NCI-H1092 (cell line): ENCODE measurements at regions not wholly inside any gene's neighbourhood (a gene's known extent, or its start where the extent isn't known, plus 50 kb on each side); places are given as distances from the start of the nearest gene placed in this dataset.
"Not testable (repeated sequence)": the region's sequence is repeated elsewhere in the genome, so short reads cannot be mapped to it uniquely, and the experiment has no call there.

Experiments
- DNase-seq: peaks from one replicate; lab custom pipeline; 2025; lab: John Stamatoyannopoulos, UW

DNA sequence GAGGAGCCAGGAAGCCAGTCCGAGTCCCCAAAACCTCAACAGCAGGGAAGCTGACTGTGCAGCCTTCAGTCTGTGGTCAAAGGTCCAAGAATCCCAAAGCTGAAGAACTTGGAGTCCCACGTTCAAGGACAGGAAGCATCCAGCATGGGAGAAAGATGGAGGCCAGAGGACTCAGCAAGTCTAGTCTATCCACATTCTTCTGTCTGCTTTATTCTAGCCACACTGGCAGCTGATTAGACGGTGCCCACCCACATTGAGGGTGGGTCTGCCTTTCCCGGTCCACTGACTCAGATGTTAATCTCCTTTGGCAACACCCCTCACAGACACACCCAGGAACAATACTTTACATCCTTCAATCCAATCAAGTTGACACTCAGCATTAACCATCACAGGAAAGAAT lies 456.5 kb upstream of the TMEM132C start:
- not testable (repeated sequence) for DNase-seq

DNA sequence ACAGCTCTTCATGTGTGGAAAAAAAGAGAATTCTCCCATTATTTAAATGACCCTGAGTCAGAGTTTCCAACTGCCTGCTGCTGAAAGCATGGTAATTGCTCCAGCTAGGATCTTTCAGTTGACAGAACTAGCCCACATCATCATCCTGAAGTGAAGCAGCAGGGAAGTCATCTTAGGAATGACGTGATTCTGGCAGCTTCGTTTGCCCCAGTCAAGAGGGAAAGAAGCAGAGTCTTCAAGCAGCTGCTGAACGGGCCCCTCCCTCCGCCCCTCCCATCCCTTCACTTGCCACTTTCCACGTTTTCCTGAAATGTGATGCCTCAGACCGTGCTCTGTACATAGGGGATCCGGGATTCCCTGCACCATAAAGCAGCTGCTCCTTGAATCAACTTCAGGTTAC lies 455.0 kb upstream of the TMEM132C start:
- no peak for DNase-seq

DNA sequence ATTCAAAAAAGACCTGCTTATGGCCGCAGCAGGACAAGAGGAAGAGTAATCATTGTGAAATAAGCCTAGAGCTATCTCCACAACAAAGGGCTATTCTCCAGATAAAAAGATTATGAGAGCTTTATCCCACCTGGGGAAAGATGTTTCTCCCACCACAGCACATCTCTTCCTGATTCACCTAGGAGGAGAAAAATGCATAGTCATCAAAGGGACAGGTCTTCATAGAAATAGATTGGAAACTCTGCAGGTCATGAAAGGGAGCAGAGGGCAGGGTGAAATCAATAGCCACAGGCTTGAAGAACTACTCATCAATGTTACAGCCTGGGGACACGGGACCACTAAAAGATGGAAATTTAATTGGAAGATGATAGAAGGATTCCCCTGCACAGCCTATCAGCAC lies 453.8 kb upstream of the TMEM132C start:
- no peak for DNase-seq

DNA sequence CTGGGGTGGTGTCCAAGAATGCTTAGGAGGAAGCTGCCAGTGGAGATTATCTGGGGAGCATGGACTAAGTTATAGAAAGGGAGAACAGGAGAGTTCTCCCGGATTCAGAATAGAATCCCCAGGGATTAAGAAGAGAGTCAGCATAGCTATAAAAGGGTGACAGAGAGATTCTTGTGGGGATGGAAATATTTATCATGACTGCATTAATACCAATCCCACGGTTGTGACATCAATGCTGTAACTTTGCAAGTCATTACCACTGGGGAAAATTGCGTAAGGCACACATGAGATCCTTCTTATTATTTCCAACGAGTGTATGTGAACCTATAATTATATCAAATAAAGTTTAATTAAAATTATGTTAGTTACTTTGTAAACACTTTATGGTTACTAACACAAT lies 447.9 kb upstream of the TMEM132C start:
- no peak for DNase-seq

DNA sequence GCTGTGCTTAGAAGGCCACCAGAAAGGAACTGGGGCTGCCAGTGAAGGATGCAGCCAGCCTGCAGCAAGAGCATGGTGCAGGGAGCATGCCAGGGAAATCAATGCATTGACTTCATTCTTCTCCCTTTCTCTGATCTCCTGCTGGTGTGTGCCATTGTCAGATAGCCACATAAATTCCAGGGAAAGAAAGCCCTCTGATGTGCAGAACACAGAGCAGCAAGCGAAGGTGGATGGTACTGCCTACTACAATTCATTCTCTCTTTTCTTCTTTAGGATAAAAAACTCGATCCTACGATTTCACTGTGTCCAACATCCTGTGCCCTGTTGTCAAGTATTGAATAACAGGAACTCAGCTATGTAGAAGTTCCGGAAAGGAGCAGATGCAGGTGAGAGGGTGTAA lies 446.7 kb upstream of the TMEM132C start:
- DNase-seq, result no peak

GRCh38 chr12:127820846-127821245 lies 446.1 kb upstream of the TMEM132C start:
- no peak for DNase-seq

GRCh38 chr12:127822809-127823411 lies 444.1 kb upstream of the TMEM132C start:
- no peak for DNase-seq

DNA sequence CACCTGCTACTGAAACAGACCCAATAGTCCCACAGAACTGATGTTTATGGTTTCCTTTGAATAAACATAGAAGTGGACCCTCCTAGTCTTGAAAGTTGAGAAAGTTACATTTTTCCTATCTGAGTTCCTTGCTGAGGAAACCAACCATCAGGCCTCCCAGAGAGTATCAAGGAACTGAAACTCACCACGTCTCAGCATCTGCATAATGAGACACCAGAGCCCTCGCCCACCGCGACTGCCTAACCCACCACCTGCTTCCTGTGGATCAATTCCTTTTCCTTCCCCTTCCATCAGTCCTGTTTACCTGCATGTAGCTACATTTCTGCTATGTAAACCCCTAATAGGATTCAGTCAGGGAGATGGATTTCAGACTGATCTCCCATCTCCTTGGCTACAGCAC lies 443.2 kb upstream of the TMEM132C start:
- DNase-seq, result no peak

GRCh38 chr12:127829281-127830064 lies 437.5 kb upstream of the TMEM132C start:
- no peak for DNase-seq

GRCh38 chr12:127830065-127830460 lies 436.9 kb upstream of the TMEM132C start:
- no peak for DNase-seq

- DNase-seq, result no peak
Observed at GRCh38 chr12:127830730-127831129, 436.2 kb upstream of the TMEM132C start.

DNA sequence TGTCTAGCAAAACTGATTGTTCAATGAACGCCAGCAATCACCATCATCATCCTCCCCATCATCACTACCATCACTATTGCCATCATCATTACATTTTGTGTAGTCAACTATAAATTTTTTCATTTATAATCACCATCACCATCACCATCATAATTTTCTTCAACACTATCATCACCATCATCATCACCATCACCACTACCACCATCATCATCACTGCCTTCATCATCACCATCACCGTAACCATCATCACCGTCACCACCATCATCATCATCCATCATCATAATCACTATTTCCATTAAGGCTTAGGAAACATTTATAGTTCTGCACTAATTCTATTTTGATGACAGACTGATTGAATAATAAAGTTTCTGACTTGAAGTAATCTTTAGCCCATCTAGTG lies 434.8 kb upstream of the TMEM132C start:
- no peak for DNase-seq

DNA sequence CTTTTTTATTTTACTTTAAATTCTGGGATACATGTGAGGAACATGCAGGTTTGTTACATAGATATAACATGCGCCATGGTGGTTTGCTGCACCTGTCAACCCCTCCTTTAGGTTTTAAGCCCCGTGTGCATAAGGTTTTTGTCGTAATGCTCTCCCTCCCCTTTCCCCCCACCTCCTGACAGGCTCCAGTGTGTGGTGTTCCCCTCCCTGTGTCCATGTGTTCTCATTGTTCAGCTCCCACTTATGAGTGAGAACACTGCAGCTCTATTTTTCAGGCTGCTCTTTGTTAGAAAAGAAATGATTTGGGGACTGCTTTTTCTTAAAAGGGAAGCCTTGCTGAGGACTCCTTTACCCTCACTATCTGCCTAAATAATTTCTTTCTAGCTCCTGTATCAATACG lies 430.2 kb upstream of the TMEM132C start:
- not testable (repeated sequence) for DNase-seq

DNA sequence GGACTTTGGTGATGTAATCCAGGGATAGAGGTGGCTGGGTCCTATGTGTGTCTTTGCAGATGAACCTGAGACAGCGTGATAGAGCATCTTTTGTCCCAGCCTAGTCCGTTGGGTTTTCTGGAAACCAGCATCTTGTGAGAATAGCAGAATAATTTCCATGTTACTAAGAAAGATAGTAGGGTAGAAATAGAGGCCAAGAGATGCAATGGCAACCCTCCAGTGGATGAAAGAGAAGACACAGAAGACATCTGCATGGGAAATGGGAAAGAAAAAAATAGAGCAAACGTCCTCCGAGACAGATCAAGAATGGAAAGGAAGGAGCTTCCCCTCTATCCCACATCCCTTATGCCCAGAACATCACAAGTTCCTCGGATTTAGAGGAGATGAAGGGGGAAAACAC lies 409.3 kb upstream of the TMEM132C start:
- DNase-seq, result no peak

- DNase-seq, result no peak
Observed at GRCh38 chr12:127860536-127860935, 406.4 kb upstream of the TMEM132C start.

DNA sequence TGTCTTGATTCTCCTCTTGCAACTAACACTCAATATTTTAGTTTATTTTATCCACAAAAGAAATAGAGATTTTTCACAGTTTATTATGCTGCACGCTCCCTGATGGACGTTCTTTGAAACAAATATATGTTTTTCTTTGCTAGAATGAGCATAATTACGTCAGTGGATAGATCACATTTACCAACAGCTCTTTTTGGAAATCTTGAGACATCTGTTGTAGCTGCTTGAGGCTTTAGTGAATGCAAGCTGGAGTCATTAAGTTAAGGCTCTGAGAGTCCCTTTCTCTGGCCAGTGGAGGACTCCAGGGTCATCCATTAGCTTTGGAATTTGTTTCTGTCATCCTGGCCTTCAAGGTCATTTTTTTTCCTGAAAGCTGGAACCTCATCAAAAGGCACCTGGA lies 405.6 kb upstream of the TMEM132C start:
- DNase-seq, result no peak

GRCh38 chr12:127873306-127873705 lies 393.7 kb upstream of the TMEM132C start:
- no peak for DNase-seq

DNA sequence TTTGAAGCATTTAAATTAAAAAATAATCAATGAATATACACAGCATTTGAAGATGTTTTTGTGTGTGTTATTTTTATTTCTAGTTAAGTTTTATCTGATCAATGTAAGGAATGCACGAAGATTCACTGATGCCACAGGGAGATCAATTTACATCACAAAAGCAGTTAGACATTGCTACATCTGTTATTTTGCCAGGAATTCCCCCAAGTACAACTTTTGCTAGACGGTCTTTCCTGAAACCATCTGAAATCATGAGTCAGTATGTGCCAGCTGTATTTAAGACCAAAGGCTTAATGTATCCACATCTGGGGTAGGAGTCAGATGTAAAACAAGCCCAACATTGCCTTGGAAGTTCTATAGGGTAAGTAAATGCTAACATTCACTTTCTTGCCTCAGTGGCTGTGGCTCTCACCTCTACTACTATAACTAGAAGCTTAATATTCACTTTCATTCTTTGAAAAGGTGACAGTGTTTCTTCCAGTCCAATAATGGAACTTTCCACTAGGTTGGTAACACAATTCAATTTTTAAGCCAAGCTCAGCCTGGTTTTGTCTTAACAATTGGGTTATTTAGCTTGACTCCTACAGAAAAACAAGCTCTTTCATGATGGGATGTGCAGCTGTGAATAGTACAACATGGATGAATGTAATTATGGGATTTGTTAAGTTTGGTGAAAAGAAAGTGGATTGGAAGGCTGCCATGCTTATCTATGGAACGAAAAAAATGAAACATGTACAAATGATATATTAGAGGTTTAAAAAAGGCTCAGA lies 385.4 kb upstream of the TMEM132C start:
- no peak for DNase-seq

DNA sequence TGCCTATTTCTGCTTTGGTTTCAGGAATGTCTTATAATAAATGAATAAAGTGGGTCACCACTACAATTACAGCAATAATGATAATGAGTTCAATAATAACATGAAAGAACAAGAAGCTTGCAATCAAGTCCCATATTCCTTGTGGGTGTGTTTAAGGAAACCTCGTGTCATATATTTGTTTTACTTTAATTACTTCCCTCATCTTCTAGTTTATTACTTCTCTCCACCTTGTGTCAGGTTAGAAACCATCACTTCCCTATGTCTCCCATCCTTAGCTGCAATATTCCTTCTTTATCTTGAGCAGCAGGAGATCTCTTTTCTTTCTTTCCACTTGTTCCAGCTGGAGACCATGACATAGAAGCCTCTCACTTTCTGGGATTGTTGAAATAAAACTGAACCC lies 384.0 kb upstream of the TMEM132C start:
- no peak for DNase-seq

GRCh38 chr12:127885954-127886750 lies 380.8 kb upstream of the TMEM132C start:
- DNase-seq, result no peak

GRCh38 chr12:127886827-127887226 lies 380.1 kb upstream of the TMEM132C start:
- DNase-seq, result no peak
